ENCODE measurements at regions not wholly inside any gene's neighbourhood (a gene's known extent, or its start where the extent isn't known, plus 50 kb on each side); places are given as distances from the start of the nearest gene placed in this dataset.
A peak's percentile ranks its signal among the peaks of the same experiment; 100 is the strongest.

GRCh38 chr7:35465791-35466336 lies 212.0 kb upstream of the TBX20 start:
- Mint-ChIP-seq H3K9me3 (ENCODE audit: insufficient read depth) (no peaks in the 10 kb centered on the region), H3K4me3 (no peak overlapping the region), H3K4me1 (ENCODE audit: low read depth) (no peaks in the 10 kb centered on the region), H3K27ac (no peak overlapping the region), H3K36me3 (ENCODE audit: low read depth) (no peaks in the 10 kb centered on the region), H3K27me3 (ENCODE audit: low read depth) (peaks cover 5% of the 10 kb centered on the region)
- no peak for DNase-seq
- ChIA-PET POLR2A (no interaction called here), CTCF (no interaction called here)
- no peak for ATAC-seq

DNA sequence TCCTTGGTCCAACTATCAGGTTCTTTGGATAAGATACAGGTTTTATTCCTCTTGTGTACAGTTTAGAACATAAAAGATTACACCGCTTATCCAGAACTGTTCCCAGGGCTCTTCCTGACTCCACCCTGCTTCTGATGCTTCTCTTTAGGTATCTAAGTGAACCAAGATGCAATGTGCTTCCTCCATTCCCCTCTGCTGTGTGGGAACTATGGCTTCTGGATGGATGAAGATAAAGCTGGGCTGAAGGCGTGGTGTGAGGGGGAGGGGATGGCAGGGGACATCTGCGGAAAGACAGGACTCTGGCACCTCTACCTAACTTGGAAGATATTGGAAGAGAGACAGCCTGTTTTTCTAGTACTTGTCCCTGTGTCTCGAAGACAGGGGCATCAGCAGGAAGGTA lies 209.9 kb upstream of the TBX20 start:
- DNase-seq (no peak), ATAC-seq (no peak)
- ChIA-PET CTCF (no interaction called here), POLR2A (no interaction called here)
- Mint-ChIP-seq H3K9me3 (ENCODE audit: insufficient read depth) (no peaks in the 10 kb centered on the region), H3K4me1 (ENCODE audit: low read depth) (no peaks in the 10 kb centered on the region), H3K27me3 (ENCODE audit: low read depth) (peaks cover 5% of the 10 kb centered on the region), H3K36me3 (ENCODE audit: low read depth) (no peaks in the 10 kb centered on the region), H3K27ac (no peak overlapping the region), H3K4me3 (no peak overlapping the region)

- POLR2A ChIA-PET, result no interaction called here
These were observed 209.3 kb upstream of the TBX20 start for GRCh38 chr7:35463176-35463700.

GRCh38 chr7:35454575-35455385 lies 200.9 kb upstream of the TBX20 start:
- ATAC-seq (no peak), DNase-seq (no peak)
- Mint-ChIP-seq H3K27ac (no peak overlapping the region), H3K36me3 (ENCODE audit: low read depth) (no peaks in the 10 kb centered on the region), H3K4me1 (ENCODE audit: low read depth) (no peaks in the 10 kb centered on the region), H3K27me3 (ENCODE audit: low read depth) (peaks cover 36% of the 10 kb centered on the region), H3K4me3 (no peak overlapping the region), H3K9me3 (ENCODE audit: insufficient read depth) (no peaks in the 10 kb centered on the region)
- ChIA-PET CTCF (no interaction called here), POLR2A (no interaction called here)

More at GRCh38 chr7:35463176-35463700, 209.3 kb upstream of the TBX20 start:
- Mint-ChIP-seq H3K36me3 (ENCODE audit: low read depth) (no peaks in the 10 kb centered on the region), H3K27ac (no peak overlapping the region), H3K27me3 (ENCODE audit: low read depth) (peaks cover 7% of the 10 kb centered on the region), H3K9me3 (ENCODE audit: insufficient read depth) (no peaks in the 10 kb centered on the region), H3K4me1 (ENCODE audit: low read depth) (no peaks in the 10 kb centered on the region), H3K4me3 (no peak overlapping the region)
- no peak for ATAC-seq
- CTCF ChIA-PET, result no interaction called here
- no peak for DNase-seq

DNA sequence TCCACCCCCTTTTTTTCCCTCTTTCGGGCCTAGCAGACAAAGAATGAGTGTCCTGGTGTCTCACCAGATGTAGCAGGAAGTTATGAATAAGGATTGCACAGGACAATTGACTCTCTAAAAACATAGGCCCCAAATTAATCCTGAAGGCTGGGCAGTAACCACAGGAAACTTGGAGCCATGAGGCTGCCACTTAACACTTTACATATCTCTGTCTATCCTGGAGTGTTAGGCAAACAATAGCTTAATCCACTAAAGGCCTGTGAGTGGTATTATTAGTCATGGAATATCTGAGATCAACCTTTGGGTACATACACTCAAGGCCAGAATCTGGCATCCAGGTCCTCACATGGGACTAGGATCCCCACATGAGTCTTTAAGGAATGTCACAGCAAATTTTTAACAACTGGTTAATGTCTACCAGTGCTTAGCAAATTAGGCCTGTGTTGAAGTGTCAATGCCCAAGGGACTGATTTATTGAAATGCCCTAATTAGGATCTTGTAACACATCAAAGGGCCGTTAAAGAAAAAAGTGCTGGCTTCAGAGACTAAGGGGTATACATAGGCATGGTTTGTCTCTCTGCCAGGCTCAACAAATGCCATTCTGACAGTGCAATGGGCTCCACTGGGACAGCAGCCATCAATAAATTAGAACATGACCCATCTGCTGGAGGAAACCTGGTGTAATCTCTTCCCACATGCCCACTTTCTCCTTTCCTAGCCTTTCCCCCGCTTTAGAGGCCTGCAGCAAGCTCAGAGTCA lies 196.7 kb upstream of the TBX20 start:
- H3K9me3 Mint-ChIP-seq (ENCODE audit: insufficient read depth), result no peaks in the 10 kb centered on the region
- no peak overlapping the region for H3K27ac Mint-ChIP-seq
- peaks cover 27% of the 10 kb centered on the region for H3K27me3 Mint-ChIP-seq (ENCODE audit: low read depth)
- no peaks in the 10 kb centered on the region for H3K36me3 Mint-ChIP-seq (ENCODE audit: low read depth)
- H3K4me1 Mint-ChIP-seq (ENCODE audit: low read depth), result no peaks in the 10 kb centered on the region
- CTCF ChIA-PET, result no interaction called here
- no peak overlapping the region for H3K4me3 Mint-ChIP-seq
- ATAC-seq (no peak), DNase-seq (no peak)
- POLR2A ChIA-PET, result no interaction called here

- POLR2A ChIA-PET, result no interaction called here
These were observed 194.6 kb upstream of the TBX20 start for GRCh38 chr7:35448486-35448885.

GRCh38 chr7:35446091-35446490 lies 192.2 kb upstream of the TBX20 start:
- Mint-ChIP-seq H3K27me3 (ENCODE audit: low read depth) (peaks cover 15% of the 10 kb centered on the region), H3K4me1 (ENCODE audit: low read depth) (no peaks in the 10 kb centered on the region), H3K36me3 (ENCODE audit: low read depth) (no peaks in the 10 kb centered on the region), H3K4me3 (no peak overlapping the region), H3K27ac (no peak overlapping the region), H3K9me3 (ENCODE audit: insufficient read depth) (no peaks in the 10 kb centered on the region)
- no peak for ATAC-seq
- POLR2A ChIA-PET, result no interaction called here
- DNase-seq, result no peak
- CTCF ChIA-PET, result no interaction called here

More at GRCh38 chr7:35448486-35448885, 194.6 kb upstream of the TBX20 start:
- Mint-ChIP-seq H3K36me3 (ENCODE audit: low read depth) (no peaks in the 10 kb centered on the region), H3K27me3 (ENCODE audit: low read depth) (peaks cover 13% of the 10 kb centered on the region), H3K4me3 (no peak overlapping the region), H3K4me1 (ENCODE audit: low read depth) (no peaks in the 10 kb centered on the region), H3K9me3 (ENCODE audit: insufficient read depth) (no peaks in the 10 kb centered on the region), H3K27ac (no peak overlapping the region)
- ATAC-seq (no peak), DNase-seq (no peak)
- CTCF ChIA-PET, result interaction anchor here (1.1 kb wide), 1 partner anchor 23 kb away, joined by 3 read pairs; no protein-coding TSS in a partner anchor

DNA sequence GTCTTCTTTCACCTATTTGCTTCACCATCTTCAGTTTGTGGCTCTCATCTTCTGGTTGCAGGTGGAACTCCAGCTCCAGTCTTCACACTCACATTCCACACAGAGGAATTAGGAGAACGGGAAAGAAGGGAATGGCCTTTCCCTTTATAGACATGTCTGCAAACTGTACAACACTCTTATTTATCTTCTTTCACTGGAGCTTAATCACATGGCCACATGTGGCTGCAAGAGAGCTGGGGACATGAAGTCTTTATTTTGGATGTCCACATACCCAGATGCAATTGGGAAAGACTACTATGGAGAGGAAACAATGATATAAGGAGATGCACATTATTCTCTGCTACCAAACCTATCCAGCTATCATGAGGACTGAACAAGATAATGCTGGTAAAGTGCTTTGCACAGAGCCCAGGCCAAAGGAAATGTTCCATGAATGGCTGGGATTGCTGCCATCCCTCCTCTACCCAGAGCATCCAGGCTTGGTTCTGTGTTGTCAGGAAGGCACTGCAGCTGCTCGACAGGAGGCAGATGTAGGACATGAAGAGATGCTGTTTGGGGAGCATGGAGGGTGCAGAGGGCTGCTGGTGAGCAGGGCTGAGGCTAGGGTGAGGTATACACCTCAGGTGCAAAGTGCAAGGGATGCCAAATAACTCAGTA lies 183.8 kb upstream of the TBX20 start:
- POLR2A ChIA-PET, result no interaction called here
- H3K9me3 Mint-ChIP-seq (ENCODE audit: insufficient read depth), result no peaks in the 10 kb centered on the region
- CTCF ChIA-PET, result no interaction called here

DNA sequence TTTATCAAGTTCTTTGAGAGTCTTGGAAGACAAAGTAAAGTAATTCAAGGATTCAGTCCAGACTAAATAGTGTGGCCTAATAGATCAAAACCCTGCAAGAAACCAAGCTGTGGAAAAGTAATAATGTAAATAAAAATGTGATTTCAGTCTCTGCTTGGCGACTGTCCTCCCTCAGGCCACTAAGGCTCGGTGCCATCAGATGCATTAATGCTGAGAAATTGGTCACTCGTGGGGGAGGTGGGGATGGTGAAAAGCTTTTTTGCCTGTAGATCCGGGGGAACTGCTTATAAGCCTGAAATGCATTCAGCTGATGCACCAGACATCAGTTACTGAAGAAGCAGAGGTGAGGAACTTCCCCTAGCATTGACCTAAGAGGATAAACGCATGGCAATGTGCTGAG lies 182.6 kb upstream of the TBX20 start:
- CTCF ChIA-PET, result interaction anchor here (1.1 kb wide), 1 partner anchor 11 kb away, joined by 4 read pairs; no protein-coding TSS in a partner anchor
- DNase-seq (no peak), ATAC-seq (no peak)
- Mint-ChIP-seq H3K36me3 (ENCODE audit: low read depth) (no peaks in the 10 kb centered on the region), H3K4me3 (no peak overlapping the region), H3K9me3 (ENCODE audit: insufficient read depth) (no peaks in the 10 kb centered on the region), H3K27ac (no peak overlapping the region), H3K27me3 (ENCODE audit: low read depth) (peaks cover 16% of the 10 kb centered on the region), H3K4me1 (ENCODE audit: low read depth) (no peaks in the 10 kb centered on the region)
- POLR2A ChIA-PET, result no interaction called here

More for the DNA sequence above, 183.8 kb upstream of the TBX20 start:
- DNase-seq, result no peak
- Mint-ChIP-seq H3K27ac (no peak overlapping the region), H3K4me1 (ENCODE audit: low read depth) (no peaks in the 10 kb centered on the region), H3K27me3 (ENCODE audit: low read depth) (peaks cover 15% of the 10 kb centered on the region), H3K36me3 (ENCODE audit: low read depth) (no peaks in the 10 kb centered on the region), H3K4me3 (no peak overlapping the region)
- no peak for ATAC-seq

DNA sequence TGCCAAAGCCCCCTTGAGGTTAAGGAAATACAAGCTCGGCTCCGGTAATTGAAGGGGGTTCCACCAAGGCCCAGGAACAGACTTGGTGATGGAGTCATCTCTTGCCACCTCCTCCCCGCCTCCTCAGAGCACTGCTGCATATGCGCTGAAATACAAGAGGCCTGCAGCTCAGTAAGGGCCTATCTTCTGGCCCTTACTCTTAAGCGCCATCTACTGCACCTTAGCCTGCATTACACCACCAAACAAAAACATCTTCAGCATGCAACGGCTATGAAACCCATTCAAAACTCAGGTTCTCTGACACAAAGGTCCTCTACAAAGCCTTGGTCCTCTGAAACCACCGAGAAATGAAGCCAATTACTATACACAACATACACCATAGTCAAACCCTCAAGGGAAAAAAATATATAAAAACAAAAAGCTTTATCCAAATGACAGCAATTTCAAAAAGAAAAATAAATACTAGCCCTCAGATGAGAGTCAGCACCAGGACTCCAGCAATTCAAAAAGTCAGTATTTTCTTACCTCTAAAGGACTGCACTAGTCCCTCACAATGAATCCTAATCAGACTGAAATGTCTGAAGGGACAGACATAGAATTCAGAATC lies 176.8 kb upstream of the TBX20 start:
- H3K9me3 Mint-ChIP-seq (ENCODE audit: insufficient read depth), result peaks cover 5% of the 10 kb centered on the region
- CTCF ChIA-PET, result interaction anchor here (0.6 to 2.8 kb wide), 7 partner anchors 10 to 1063 kb away, joined by 3 to 8 read pairs (median 3); no protein-coding TSS in a partner anchor
- H3K36me3 Mint-ChIP-seq (ENCODE audit: low read depth), result no peaks in the 10 kb centered on the region
- POLR2A ChIA-PET, result no interaction called here
- H3K4me3 Mint-ChIP-seq, result no peak overlapping the region
- H3K27ac Mint-ChIP-seq, result no peak overlapping the region
- no peaks in the 10 kb centered on the region for H3K4me1 Mint-ChIP-seq (ENCODE audit: low read depth)
- H3K27me3 Mint-ChIP-seq (ENCODE audit: low read depth), result peaks cover 11% of the 10 kb centered on the region
- ATAC-seq (peak; percentile 47), DNase-seq (peak; percentile 30)

GRCh38 chr7:35424869-35425495 lies 171.1 kb upstream of the TBX20 start:
- Mint-ChIP-seq H3K4me1 (ENCODE audit: low read depth) (no peaks in the 10 kb centered on the region), H3K4me3 (no peak overlapping the region), H3K36me3 (ENCODE audit: low read depth) (no peaks in the 10 kb centered on the region), H3K27ac (no peak overlapping the region), H3K27me3 (ENCODE audit: low read depth) (peaks cover 7% of the 10 kb centered on the region), H3K9me3 (ENCODE audit: insufficient read depth) (no peaks in the 10 kb centered on the region)
- ChIA-PET POLR2A (no interaction called here), CTCF (interaction anchor here (0.6 to 3.1 kb wide), 16 partner anchors 9 to 498 kb away, joined by 3 to 18 read pairs (median 4); no protein-coding TSS in a partner anchor)
- DNase-seq (peak; percentile 68), ATAC-seq (peak; percentile 64)

Data from activated CD8-positive, alpha-beta T cell treated with anti-CD3 and anti-CD28 coated beads, Interleukin-2, amount 10 ng/mL, durations not matched to agents 7 days and 5 days (primary cell).